Activated naive CD8-positive, alpha-beta T cell treated with anti-CD3 and anti-CD28 coated beads for 36 hours (primary cell): ENCODE measurements at regions not wholly inside any gene's neighbourhood (a gene's known extent, or its start where the extent isn't known, plus 50 kb on each side); places are given as distances from the start of the nearest gene placed in this dataset.
"Not testable (repeated sequence)": the region's sequence is repeated elsewhere in the genome, so short reads cannot be mapped to it uniquely, and the experiment has no call there.

Source experiments
- DNase-seq: peaks from one replicate; pipeline ENCODE4 v3.0.0; 2021
- H3K27ac Mint-ChIP-seq: one replicate; pipeline ENCODE4 v1.8.0; 2022; ENCODE audit warnings: mild to moderate bottlenecking, moderate library complexity, mixed read lengths
- H3K27me3 Mint-ChIP-seq: one replicate; pipeline ENCODE4 v1.8.0; 2022; ENCODE audit warnings: mild to moderate bottlenecking, mixed read lengths
- H3K36me3 Mint-ChIP-seq: one replicate; pipeline ENCODE4 v1.8.0; 2021; ENCODE audit warnings: mild to moderate bottlenecking, mixed read lengths
- H3K4me1 Mint-ChIP-seq: one replicate; pipeline ENCODE4 v1.8.0; 2021; ENCODE audit warnings: mixed read lengths
- H3K4me3 Mint-ChIP-seq: one replicate; pipeline ENCODE4 v1.8.0; 2022; ENCODE audit warnings: mild to moderate bottlenecking, moderate library complexity, mixed read lengths
- H3K9me3 Mint-ChIP-seq: one replicate; pipeline ENCODE4 v1.8.0; 2022; ENCODE audit warnings: mixed read lengths

DNA sequence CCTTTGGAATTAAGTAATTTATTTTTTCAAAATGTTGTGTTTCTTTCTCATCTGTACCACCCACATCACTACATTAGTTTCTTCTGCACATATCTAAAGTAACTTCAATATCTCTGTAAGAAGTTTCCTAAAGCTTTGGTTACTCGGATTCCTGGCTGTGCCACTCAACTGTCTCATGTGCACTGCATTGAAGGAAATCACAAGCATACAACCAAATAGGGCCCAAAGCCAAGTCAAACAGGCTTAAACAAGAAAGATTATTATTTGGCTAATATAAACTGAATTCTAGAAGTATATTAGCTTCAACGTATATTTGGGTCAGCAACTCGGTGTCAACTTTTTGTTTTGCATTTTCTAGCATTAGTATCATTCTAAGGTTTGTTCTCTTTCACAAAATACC, 1647.6 kb upstream of the SPRY2 start:
- Mint-ChIP-seq H3K27me3 (no peaks in the 10 kb centered on the region), H3K4me1 (no peaks in the 10 kb centered on the region), H3K27ac (no peak overlapping the region), H3K36me3 (no peaks in the 10 kb centered on the region), H3K9me3 (peaks cover 8% of the 10 kb centered on the region), H3K4me3 (no peak overlapping the region)
- no peak for DNase-seq

- Mint-ChIP-seq H3K27me3 (no peaks in the 10 kb centered on the region), H3K4me3 (no peak overlapping the region), H3K27ac (no peak overlapping the region), H3K9me3 (peaks cover 8% of the 10 kb centered on the region), H3K36me3 (no peaks in the 10 kb centered on the region), H3K4me1 (no peaks in the 10 kb centered on the region)
- no peak for DNase-seq
Observed at GRCh38 chr13:81987677-81988357, 1646.9 kb upstream of the SPRY2 start.

- DNase-seq, result no peak
- Mint-ChIP-seq H3K4me3 (no peak overlapping the region), H3K4me1 (no peaks in the 10 kb centered on the region), H3K27ac (no peak overlapping the region), H3K9me3 (peaks cover 8% of the 10 kb centered on the region), H3K27me3 (no peaks in the 10 kb centered on the region), H3K36me3 (no peaks in the 10 kb centered on the region)
Observed at GRCh38 chr13:81987159-81987558, 1646.2 kb upstream of the SPRY2 start.

GRCh38 chr13:81986308-81986707, 1645.4 kb upstream of the SPRY2 start:
- Mint-ChIP-seq H3K36me3 (no peaks in the 10 kb centered on the region), H3K27me3 (no peaks in the 10 kb centered on the region), H3K27ac (no peak overlapping the region), H3K4me1 (no peaks in the 10 kb centered on the region), H3K4me3 (no peak overlapping the region), H3K9me3 (peaks cover 8% of the 10 kb centered on the region)
- DNase-seq, result no peak

DNA sequence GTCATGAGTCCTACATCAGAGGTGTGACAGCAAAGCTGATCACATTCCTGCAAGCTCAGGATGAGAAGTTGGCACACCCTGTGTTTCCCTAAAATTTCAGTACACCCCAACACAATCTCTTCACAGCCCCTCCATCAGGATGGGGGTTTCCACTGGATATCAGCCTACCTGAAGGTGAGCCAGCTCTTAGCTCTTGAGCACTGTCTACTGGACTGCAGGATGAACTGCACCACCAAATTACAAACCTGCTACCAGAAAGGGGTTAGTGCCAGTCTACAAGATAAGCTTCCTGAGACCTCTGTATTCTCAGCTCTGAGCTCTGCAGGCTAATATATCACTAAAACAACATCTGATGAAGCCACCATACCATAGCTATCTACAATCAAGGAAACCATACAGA, 1616.2 kb upstream of the SPRY2 start:
- no peaks in the 10 kb centered on the region for H3K36me3 Mint-ChIP-seq

GRCh38 chr13:81929988-81930387, 1589.1 kb upstream of the SPRY2 start:
- Mint-ChIP-seq H3K27ac (no peak overlapping the region), H3K27me3 (no peaks in the 10 kb centered on the region), H3K4me1 (no peaks in the 10 kb centered on the region), H3K9me3 (peaks cover 11% of the 10 kb centered on the region), H3K4me3 (no peak overlapping the region), H3K36me3 (no peaks in the 10 kb centered on the region)
- DNase-seq, result no peak

More for the DNA sequence above, 1616.2 kb upstream of the SPRY2 start:
- no peak overlapping the region for H3K27ac Mint-ChIP-seq
- peaks cover 15% of the 10 kb centered on the region for H3K9me3 Mint-ChIP-seq
- H3K4me1 Mint-ChIP-seq, result no peaks in the 10 kb centered on the region
- no peak for DNase-seq
- H3K4me3 Mint-ChIP-seq, result no peak overlapping the region
- no peaks in the 10 kb centered on the region for H3K27me3 Mint-ChIP-seq

DNA sequence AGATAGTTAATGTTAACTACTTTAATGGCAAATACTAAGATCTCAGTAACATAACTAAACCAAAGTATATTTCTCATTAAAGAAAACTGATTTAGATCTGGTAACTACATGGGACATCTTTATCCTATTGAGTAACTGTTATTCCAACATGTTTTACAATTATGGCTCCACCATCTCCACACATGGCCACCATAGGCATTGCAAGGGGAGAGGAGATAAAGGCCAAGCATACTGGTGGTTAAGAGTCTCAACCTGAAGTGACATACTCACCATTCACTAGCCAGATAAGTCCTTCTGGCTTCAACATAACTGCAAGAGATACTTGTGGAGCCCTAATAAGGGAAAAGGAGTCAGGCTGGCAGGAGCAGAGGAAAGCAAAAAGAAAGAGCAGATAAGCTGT, 1586.4 kb upstream of the SPRY2 start:
- H3K27me3 Mint-ChIP-seq, result no peaks in the 10 kb centered on the region
- H3K4me3 Mint-ChIP-seq, result no peak overlapping the region
- H3K27ac Mint-ChIP-seq, result no peak overlapping the region
- no peaks in the 10 kb centered on the region for H3K36me3 Mint-ChIP-seq
- DNase-seq, result no peak
- H3K9me3 Mint-ChIP-seq, result peaks cover 6% of the 10 kb centered on the region
- no peaks in the 10 kb centered on the region for H3K4me1 Mint-ChIP-seq

DNA sequence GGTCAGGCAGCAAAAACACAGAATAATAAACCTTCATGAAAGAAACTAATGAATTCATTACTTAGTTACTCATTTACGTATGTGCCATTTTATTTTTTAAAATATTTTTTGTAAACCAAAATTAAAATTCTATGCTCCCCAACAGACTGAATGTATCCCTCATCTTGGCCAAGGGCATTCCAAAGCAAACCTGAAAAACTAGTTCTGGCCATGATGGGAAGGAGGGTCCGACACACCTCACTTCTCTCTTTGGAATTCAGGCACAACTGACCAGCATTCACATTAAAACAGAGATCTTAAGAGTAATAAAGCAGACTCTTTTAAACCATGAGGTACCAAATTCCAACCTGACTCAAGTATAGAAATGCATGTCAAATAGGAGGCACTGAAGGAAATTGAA, 1576.9 kb upstream of the SPRY2 start:
- DNase-seq, result no peak
- H3K4me1 Mint-ChIP-seq, result no peaks in the 10 kb centered on the region
- H3K36me3 Mint-ChIP-seq, result no peaks in the 10 kb centered on the region
- H3K27me3 Mint-ChIP-seq, result no peaks in the 10 kb centered on the region
- no peak overlapping the region for H3K27ac Mint-ChIP-seq
- H3K4me3 Mint-ChIP-seq, result no peak overlapping the region
- no peaks in the 10 kb centered on the region for H3K9me3 Mint-ChIP-seq

- Mint-ChIP-seq H3K4me3 (no peak overlapping the region), H3K27me3 (no peaks in the 10 kb centered on the region), H3K36me3 (no peaks in the 10 kb centered on the region), H3K9me3 (peaks cover 3% of the 10 kb centered on the region), H3K27ac (no peak overlapping the region), H3K4me1 (no peaks in the 10 kb centered on the region)
- no peak for DNase-seq
Observed at GRCh38 chr13:81916461-81916860, 1575.5 kb upstream of the SPRY2 start.

- H3K9me3 Mint-ChIP-seq, result peaks cover 8% of the 10 kb centered on the region
Observed at GRCh38 chr13:81907787-81908372, 1567.0 kb upstream of the SPRY2 start.

DNA sequence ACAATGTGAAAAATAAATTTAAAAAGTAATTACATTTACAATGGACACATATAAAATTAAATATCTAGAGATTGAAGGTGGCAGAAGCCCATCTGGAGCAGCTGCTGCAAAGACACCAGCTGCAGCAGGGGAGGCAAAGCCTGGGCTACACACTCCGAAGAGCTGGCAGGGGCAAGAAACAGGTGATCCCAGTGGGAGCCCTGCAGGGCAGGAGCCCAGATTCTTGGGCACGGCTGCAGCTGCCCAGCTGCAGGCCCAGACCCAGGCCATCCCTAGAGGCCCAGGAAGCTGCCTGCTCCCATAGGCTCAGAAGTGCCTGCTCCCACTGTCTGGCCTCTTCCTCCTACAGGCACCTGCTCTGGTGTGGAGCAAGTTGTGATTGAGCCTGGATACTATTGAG, 1547.9 kb upstream of the SPRY2 start:
- Mint-ChIP-seq H3K4me3 (no peak overlapping the region), H3K4me1 (no peaks in the 10 kb centered on the region)

More at GRCh38 chr13:81907787-81908372, 1567.0 kb upstream of the SPRY2 start:
- DNase-seq, result no peak
- H3K27ac Mint-ChIP-seq, result no peak overlapping the region
- H3K4me1 Mint-ChIP-seq, result no peaks in the 10 kb centered on the region
- H3K27me3 Mint-ChIP-seq, result no peaks in the 10 kb centered on the region
- no peaks in the 10 kb centered on the region for H3K36me3 Mint-ChIP-seq
- H3K4me3 Mint-ChIP-seq, result no peak overlapping the region

GRCh38 chr13:81874681-81875661, 1534.0 kb upstream of the SPRY2 start:
- no peak overlapping the region for H3K4me3 Mint-ChIP-seq
- peaks cover 3% of the 10 kb centered on the region for H3K9me3 Mint-ChIP-seq
- H3K27me3 Mint-ChIP-seq, result no peaks in the 10 kb centered on the region
- no peaks in the 10 kb centered on the region for H3K4me1 Mint-ChIP-seq
- H3K27ac Mint-ChIP-seq, result no peak overlapping the region
- H3K36me3 Mint-ChIP-seq, result no peaks in the 10 kb centered on the region
- DNase-seq, result no peak

More for the DNA sequence above, 1547.9 kb upstream of the SPRY2 start:
- Mint-ChIP-seq H3K36me3 (no peaks in the 10 kb centered on the region), H3K9me3 (peaks cover 13% of the 10 kb centered on the region), H3K27me3 (no peaks in the 10 kb centered on the region), H3K27ac (no peak overlapping the region)
- no peak for DNase-seq

DNA sequence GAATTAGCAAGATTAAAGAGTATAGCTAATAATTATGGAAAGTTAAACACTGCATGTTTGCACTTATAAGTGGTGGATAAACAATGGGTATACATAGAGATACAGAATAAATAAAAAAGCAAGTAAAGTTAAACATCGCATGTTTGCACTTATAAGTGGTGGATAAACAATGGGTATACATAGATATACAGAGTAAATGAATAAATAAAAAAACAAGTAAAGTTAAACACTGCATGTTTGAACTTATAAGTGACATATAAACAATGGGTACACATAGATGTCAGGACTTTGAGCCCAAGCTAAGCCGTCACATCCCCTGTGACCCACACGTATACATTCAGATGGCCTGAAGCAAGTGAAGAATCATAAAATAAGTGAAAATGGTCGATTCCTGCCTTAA, 1533.3 kb upstream of the SPRY2 start:
- no peak overlapping the region for H3K27ac Mint-ChIP-seq

GRCh38 chr13:81872581-81872980, 1531.7 kb upstream of the SPRY2 start:
- Mint-ChIP-seq H3K9me3 (peaks cover 11% of the 10 kb centered on the region), H3K27me3 (no peaks in the 10 kb centered on the region), H3K27ac (no peak overlapping the region), H3K36me3 (no peaks in the 10 kb centered on the region), H3K4me1 (no peaks in the 10 kb centered on the region), H3K4me3 (no peak overlapping the region)
- no peak for DNase-seq

More for the DNA sequence above, 1533.3 kb upstream of the SPRY2 start:
- Mint-ChIP-seq H3K9me3 (peaks cover 3% of the 10 kb centered on the region), H3K27me3 (no peaks in the 10 kb centered on the region), H3K4me3 (no peak overlapping the region), H3K36me3 (no peaks in the 10 kb centered on the region), H3K4me1 (no peaks in the 10 kb centered on the region)
- DNase-seq, result no peak

- H3K9me3 Mint-ChIP-seq, result peaks cover 12% of the 10 kb centered on the region
- not testable (repeated sequence) for H3K4me3 Mint-ChIP-seq, H3K27me3 Mint-ChIP-seq, H3K27ac Mint-ChIP-seq, DNase-seq, H3K36me3 Mint-ChIP-seq, H3K4me1 Mint-ChIP-seq
Observed at GRCh38 chr13:81871751-81872325, 1530.9 kb upstream of the SPRY2 start.
